Fibroblast of villous mesenchyme (primary cell): ENCODE measurements at regions not wholly inside any gene's neighbourhood (a gene's known extent, or its start where the extent isn't known, plus 50 kb on each side); places are given as distances from the start of the nearest gene placed in this dataset. TPM values are rescaled to one million over a fixed set of nuclear protein-coding genes. Genes with fewer than 3 reads are reported as not detected.
A peak's percentile ranks its signal among the peaks of the same experiment; 100 is the strongest.

Experiments
- DNase-seq: peaks from one replicate; pipeline ENCODE4 v3.0.0-alpha.2; 2010; ENCODE audit warnings: low read depth
- H3K4me3 ChIP-seq: 2 replicates; pipeline ENCODE4 v1.5.1; 2011; ENCODE audit warnings: low read depth, mild to moderate bottlenecking, low read length
- small RNA-seq: library from RNA; depleted of rRNA; stranded (forward); fragments of <200 nt; gene quantifications from one replicate; pipeline ENCODE3, GENCODE V24; 2012
- TF ChIP-seq, protein P1 (sequence below): IDR thresholded peaks from 2 replicates; pipeline ENCODE4 v1.5.1; 2012; ENCODE audit warnings: low read depth, mild to moderate bottlenecking, low read length; ENCODE audit not compliant: insufficient read depth

GRCh38 chr1:78437396-78437795 lies 53.4 kb upstream of the PTGFR start:
- TF ChIP-seq, protein P1, sequence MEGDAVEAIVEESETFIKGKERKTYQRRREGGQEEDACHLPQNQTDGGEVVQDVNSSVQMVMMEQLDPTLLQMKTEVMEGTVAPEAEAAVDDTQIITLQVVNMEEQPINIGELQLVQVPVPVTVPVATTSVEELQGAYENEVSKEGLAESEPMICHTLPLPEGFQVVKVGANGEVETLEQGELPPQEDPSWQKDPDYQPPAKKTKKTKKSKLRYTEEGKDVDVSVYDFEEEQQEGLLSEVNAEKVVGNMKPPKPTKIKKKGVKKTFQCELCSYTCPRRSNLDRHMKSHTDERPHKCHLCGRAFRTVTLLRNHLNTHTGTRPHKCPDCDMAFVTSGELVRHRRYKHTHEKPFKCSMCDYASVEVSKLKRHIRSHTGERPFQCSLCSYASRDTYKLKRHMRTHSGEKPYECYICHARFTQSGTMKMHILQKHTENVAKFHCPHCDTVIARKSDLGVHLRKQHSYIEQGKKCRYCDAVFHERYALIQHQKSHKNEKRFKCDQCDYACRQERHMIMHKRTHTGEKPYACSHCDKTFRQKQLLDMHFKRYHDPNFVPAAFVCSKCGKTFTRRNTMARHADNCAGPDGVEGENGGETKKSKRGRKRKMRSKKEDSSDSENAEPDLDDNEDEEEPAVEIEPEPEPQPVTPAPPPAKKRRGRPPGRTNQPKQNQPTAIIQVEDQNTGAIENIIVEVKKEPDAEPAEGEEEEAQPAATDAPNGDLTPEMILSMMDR = no peak
- H3K4me3 ChIP-seq = no peak overlapping the region
- peak; percentile 16 for DNase-seq

DNA sequence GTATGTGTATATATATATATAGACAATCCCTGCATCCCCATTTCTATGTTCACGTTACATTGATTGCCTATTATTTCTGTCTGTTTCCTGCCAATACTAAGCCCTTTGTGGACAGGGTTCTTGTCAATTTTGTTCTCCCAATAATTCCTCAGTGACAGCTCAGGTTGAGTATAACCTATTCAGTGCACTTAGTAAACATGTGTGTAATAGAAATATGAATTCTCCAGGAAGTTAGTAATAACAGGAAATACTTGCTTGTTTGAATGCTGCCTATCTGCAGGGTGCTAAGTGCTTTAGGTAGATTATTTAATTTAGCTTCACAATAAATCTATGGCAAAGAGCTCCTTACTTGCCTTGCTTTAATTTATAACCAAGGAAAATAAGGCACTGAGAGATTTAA lies 52.8 kb upstream of the PTGFR start:
- TF ChIP-seq, protein P1 = no peak
- no peak overlapping the region for H3K4me3 ChIP-seq
- no peak for DNase-seq

DNA sequence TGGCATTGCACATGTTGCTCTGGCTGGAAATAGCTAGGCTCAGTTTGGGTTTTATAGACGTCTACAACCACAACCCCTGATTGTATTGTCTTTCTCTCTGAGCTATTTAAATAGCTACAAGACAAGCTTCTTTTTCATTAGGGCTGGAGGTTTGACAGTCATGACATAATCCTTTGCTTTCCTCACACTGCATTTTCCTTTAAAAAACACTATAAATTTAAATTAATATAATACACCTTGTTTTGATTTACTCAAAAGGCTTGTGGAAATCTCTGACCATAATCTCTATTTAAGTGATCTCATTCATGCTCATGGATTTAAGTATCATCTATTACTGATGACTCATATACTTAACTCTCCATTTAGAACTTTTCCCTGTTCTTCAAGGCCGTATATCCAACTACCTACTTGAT lies 50.4 kb upstream of the PTGFR start:
- peak; percentile 37 for DNase-seq

More for the DNA sequence above, 50.4 kb upstream of the PTGFR start:
- H3K4me3 ChIP-seq = no peak overlapping the region
- TF ChIP-seq, protein P1 = no peak

Small RNA genes in the stretch of these regions (small RNA-seq; reads per million reads assigned to genes)
- gene AC096531.1 (not detected), gene RNA5SP23 (not detected)
